SH-SY5Y (cell line): ENCODE measurements at regions not wholly inside any gene's neighbourhood (a gene's known extent, or its start where the extent isn't known, plus 50 kb on each side); places are given as distances from the start of the nearest gene placed in this dataset.

Experiments
- GATA2 ChIP-seq: IDR thresholded peaks from 2 replicates; pipeline ENCODE4 v1.6.1; 2011; ENCODE audit warnings: mild to moderate bottlenecking, low read depth, low read length
- GATA3 ChIP-seq: IDR thresholded peaks from 2 replicates; pipeline ENCODE4 v1.6.1; 2011; ENCODE audit warnings: low read depth, mild to moderate bottlenecking, low read length, moderate library complexity

DNA sequence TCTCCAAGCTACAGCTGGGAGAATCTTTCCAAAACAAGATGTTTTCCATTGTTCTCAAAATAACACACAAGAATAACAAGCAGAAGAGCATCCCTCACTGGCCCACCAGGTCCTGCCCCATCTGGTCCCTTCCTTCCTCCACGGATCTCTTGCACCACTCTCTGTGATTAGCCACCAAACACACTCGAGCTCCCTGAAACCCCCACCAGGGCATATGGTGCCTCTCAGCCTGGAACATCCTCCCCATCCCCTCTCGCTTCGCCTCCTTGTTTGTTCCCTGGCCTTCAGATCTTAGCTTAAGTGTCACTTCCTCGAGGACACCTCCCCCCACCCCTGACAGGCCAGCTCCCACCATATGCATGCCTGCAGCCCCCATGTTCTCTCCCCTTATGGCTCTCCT, 496.6 kb upstream of the PROK2 start:
- no peak for TF ChIP-seq GATA3
- no peak for TF ChIP-seq GATA2

DNA sequence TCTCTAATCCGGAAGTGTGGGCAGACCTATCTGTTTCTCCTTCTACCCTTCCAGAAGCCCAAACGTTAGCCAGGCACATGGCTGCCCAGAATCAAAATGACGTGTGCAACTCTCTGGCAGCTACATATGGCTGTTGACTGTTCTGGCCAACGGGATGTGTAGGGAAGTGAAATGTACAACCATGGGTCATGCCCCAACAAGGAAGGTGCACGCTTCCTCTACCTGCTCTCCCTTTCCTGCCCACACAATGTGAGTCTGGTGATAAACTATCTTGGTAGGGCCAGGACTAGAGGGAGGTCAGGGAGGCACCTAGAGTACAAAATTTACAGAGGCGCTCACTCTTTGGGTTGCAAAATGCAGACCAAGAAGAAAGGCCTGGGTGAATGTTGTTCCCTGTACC, 495.9 kb upstream of the PROK2 start:
- no peak for TF ChIP-seq GATA2
- TF ChIP-seq GATA3 = no peak

DNA sequence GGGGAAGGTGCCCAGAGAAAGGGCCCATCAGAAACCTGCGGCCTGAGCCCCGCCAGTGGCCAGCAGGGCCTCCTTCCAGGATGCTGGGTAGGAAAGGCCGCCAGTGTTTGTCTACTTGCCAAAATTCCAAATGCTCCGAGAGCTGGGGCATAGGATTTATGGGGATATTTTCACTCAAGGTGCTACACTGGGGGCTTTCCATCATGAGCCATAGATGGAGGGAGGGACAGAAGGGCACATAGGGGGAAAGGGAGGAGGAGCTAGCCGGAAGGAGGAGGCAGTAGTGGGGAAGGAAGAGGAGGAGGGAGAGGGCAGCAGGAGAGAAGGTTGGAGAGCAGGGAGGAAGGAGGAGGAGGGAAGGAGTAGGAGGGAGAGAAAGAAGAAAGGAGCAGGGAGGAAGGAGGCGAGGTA, 494.7 kb upstream of the PROK2 start:
- TF ChIP-seq GATA3 = no peak
- TF ChIP-seq GATA2 = no peak

DNA sequence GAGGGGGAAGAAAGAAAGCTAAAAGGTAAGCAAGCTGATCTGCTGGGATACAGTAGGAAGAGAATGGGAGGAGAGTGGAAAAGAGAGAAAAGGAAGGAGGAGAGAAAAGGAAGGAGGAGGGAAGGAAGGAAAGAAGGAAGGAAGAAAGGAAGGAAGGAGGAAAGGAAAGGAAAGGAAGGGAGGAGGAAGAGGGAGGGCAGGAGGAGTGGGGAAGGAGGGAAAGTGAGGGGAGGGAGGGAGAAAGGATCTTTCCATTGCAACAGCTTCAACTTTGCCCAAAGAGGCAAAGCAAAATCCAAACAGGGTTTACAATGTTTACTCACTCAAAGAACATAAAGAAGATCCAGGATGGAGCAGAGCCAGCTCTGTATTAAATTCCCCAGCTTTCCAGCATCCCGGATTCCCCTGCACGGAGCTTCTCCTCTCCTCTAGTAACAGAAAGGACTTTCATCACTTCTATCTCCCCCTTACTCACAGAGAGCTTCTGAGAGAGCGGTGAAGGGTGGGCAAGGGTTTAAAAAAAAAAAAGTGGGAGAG, 494.2 kb upstream of the PROK2 start:
- TF ChIP-seq GATA2 = no peak
- no peak for TF ChIP-seq GATA3

DNA sequence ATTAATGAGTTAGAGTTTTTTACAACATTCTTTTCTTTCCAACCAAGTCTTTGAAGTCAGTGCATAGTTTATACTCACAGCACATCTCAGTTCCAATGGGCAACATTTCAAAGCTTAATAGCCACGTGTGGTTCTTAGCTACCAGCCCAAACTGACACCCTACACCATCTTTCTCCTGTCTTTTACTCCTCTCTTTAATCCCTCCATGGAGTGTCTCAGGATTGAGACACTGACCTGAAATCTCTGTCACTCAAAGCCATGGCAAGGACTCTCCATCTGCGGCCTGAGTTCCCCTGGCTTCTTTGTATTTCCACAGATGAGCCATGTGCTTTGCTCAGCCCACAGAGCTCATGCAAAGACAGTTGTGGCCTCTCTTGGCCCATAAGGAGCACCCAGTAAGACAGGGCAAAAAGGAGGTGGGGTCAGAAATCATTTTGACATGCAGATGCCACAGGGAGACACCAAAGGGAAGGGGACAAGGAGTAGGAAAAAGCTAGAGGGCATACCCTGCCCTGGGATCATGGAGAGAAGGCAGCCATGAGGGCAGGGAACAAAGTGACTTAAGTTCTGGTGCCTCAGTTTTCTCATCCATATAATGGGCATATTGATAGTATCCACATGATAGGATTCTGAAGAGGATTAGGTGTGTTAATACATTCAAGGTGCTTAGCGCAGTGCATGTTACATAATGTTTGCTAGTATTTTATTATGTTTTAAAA, 493.6 kb upstream of the PROK2 start:
- TF ChIP-seq GATA3 (no peak), GATA2 (no peak)

DNA sequence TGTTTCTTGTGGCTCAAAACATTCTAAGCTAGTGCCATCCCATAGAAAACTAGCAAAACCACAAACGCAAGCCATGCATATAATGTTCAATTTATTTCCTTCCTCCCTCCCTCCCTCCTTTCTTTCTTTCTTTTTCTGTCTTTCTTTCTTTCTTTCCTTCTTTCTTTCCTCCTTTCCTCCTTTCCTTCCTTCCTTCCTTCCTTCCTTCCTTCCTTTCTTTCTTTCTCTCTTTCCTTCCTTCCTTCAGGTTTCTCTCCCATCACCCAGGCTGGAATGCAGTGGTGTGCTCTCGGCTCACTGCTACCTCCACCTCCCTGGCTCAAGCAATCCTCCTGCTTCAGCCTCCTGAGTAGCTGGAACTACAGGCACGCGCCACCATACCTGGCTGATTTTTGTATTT, 492.8 kb upstream of the PROK2 start:
- TF ChIP-seq GATA2 (no peak), GATA3 (no peak)

DNA sequence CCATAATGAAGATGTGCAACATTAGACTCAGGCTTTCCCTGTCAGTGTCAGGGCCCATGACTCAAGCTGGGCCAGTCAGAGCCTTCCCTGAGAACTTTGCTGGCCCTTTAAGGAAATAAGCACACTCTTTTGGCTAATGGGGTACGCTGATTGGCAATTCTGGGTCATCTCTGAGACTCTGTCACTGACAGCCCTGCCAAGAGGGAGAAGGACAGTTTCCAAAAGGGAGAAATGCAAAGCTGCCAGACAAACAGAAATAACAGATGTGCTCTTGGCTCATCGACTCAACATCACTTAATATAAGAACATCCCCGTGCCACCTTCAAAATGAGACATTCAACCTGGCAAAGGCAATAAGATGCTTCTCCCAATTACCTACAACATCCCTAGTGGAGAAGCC, 491.9 kb upstream of the PROK2 start:
- TF ChIP-seq GATA2 = no peak
- no peak for TF ChIP-seq GATA3

DNA sequence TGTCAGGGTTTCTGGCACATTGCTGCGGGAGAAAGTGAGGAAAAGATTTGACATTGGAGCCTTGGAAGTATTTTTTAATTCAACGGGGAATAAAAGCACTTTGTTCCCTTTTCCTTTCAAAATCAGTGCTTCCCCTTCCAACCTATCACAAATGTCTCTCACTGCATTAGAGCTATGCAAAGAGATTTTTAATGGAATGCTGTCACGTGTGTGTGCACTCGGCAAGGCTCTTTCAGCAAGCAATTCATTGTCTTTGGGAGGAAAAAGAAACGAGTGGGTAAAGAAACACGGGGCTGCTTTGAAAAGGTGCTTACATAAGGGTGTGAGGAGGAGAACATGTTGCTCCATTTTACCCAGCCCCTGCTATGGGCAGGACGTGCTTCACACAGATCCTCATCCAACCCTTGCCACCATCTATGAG, 490.4 kb upstream of the PROK2 start:
- TF ChIP-seq GATA3 (no peak), GATA2 (no peak)

DNA sequence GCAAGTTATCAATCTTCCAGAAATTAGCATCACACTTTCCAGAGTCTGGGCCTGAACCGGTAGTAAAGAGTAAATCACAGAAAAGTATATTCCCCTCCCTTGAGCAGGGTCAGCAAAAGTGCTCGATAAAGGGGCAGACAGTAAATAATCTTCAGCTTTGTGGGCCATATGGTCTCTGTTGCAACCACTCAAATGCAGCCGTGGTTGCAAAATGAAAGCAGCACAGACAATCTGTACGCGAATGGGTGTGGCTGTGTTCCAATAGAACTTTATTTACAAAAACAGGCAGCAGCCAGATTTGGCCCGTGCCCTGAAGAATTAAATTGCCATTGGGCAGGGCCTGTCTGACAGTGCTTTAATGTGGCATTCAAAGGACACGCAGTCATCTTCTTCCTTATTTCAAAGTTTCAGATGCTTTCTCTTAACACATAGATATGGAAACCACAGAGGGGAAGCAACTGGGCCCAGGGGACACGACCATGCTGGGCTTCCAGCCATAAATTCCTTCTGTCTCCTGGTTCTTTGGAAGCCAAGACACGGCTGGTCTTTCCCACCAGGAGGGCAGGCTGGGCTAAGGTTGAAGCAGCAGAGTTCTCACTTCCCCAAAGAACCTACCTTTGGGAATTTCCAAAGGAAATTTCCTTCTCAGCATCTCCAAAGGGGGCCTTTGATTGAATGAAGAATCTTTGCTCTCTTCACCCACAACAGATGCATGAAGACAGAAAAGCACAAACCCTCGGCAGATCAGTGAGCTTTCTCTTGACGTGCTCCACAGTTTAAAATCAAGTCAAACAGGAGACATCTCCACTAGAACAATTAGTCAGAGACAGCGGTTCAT, 489.8 kb upstream of the PROK2 start:
- no peak for TF ChIP-seq GATA3
- no peak for TF ChIP-seq GATA2

DNA sequence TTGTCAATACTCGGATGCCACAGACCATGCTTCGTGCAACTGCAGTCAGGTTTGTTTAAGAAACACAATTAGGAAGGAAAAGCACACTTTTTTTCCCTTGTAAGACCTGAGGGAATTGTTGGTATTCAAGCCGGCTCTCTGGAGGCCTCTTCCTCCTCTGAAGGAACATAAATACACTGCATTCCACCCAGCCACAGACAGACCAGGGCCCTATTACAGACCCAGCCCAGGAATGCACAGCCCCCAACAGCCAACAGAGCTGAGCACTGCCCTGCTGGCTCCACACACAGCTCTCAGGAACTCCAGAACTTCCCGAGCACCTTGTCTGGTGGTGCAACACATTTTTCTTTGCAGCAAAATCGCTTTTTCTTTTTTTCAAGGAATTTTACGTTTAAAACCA, 488.7 kb upstream of the PROK2 start:
- TF ChIP-seq GATA3 (no peak), GATA2 (no peak)

DNA sequence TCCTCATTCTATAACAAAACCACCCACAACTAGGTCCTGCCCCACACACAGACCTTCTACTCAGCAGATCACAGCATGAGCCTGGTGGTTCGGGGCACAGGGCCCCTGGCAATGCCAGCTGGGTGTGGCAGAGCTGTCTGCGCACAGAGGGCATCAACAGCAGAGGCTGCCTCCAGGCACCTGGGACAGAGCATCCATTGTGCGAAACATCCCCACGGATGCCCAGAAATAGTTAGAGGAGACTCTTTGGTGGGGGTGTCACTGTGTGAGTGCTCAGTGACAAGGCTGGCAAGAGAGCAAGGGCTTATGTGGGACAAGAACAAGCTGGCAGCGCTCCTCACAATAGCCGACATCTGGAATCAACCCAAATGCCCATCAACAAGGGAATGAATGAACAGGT, 487.4 kb upstream of the PROK2 start:
- TF ChIP-seq GATA2 = no peak
- no peak for TF ChIP-seq GATA3

DNA sequence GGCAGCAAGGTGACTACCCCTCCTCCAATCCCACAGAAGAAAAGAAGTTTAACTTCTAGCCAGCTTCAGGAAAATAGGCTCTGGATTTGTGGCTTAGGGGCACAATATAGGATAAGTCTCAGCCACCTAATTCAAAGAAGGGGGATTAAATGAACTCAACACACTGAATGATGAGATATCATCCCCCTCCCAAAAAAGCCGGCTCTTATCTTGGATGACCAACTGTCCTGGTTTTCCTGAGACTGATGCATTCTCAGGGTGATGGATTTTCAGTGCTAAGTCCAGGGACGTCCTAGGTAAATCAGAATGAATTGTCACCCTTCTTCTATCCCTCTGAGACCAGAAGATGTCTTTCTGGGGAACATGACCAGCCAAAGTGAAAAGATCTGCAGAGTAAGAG, 487.0 kb upstream of the PROK2 start:
- TF ChIP-seq GATA3 (no peak), GATA2 (no peak)

DNA sequence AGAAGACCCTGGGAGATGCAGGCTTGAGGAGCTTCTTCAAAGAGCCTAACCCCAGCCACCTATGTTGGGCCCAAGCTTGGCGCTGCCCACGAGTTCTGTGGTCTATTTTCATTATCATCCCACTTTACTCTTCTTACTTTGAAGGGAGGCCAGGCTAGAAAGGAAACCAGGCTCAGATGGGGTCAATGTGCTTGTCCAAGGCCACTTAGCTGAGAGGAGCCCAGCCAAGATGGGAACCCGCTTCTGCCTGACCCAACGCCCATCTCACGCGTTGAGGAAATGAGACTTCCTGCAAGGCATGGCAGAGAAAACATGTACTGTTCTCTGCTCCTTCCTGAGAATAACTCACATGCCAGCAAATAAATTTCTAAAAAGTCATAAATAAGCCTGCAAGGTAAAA, 486.3 kb upstream of the PROK2 start:
- TF ChIP-seq GATA3 (no peak), GATA2 (no peak)

DNA sequence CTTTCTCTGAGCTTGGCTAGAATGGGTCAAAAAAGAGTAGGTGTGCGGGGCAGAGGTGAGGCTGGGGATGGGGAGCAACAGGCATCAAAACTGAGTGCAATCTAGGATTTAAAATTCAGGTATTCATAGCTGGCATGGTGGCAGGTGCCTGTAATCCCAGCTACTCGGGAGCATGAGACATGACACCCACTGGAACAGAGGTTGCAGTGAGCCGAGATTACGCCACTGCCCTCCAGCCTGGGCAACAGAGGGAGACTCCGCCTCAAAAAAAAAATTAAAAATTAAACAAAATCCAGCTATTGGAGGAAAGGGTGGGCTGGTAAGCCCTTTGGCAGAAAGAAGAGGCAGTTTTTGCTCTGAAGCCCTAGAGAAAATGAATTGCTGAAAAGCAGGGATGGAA, 485.8 kb upstream of the PROK2 start:
- no peak for TF ChIP-seq GATA2
- no peak for TF ChIP-seq GATA3

DNA sequence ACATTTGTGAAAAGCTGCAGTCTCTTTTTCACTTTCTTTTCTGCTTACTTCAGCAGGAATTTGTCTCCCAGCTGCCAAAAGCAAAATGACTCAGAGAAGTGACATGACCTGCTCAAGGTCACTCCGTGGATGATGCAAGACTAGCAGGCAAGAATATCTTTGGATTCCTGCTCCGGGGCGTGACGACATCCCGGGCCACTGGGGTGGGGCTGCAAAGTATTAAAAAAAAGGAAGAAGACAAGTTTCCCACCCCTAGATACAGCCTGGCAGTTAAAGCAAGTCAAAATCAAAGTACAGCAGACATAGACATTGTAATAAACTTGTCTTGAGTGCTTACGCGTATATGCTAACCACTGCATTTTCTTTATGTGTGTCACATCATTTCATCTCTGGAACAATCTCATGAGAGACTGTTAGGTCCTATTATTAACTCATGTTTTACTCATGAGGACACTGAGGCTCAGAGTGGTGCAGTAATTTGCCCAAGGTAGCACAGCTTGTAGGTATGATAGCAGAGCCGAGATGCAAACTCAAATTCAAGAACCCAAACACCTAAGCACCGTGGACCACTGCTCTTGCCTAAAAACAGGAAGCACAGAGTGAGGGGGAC, 485.2 kb upstream of the PROK2 start:
- no peak for TF ChIP-seq GATA3
- no peak for TF ChIP-seq GATA2

DNA sequence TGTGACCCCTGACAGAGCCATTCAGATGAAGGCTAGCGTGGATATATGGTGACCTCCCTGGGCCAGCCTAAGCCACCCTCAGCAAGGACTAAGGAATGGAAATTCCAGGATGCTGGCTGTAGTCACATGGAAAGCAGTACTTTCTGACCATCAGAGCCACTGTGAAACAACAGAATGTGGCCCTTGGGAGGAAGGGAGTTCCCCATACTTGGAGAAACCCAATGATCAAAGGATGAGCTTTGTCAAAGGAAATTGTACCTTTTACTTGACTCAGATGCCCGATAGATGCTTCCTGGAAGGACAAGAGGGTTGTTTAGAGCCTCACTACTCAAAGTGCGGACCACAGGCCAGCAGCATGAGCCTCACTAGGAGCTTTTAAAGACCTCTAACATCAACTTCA, 484.5 kb upstream of the PROK2 start:
- TF ChIP-seq GATA2 (no peak), GATA3 (no peak)
